ENCODE measurements at regions not wholly inside any gene's neighbourhood (a gene's known extent, or its start where the extent isn't known, plus 50 kb on each side); places are given as distances from the start of the nearest gene placed in this dataset.

DNA sequence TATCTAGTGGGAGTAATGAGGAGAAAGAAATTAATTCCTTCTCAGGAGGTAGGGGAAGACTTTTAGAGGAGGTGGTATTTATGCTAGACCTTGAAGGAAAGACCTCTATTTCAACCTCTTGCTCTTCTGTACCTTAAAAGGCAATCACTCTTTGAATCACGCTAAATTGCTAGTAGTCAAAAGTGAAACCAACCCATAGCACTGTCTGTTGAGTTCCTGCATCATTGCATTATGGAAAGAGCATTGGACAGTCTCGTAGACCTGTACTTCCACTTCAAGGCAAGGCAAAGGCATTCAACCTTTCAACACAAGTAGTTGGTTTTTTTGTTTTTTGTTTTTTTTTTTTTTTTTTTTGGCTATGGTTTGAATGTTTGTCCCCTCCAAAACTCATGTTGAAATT is 770.4 kb downstream of the ETS1 start:
- no peak overlapping the region for H3K27ac Mint-ChIP-seq (ENCODE audit: unreplicated experiment)
- no peak for DNase-seq (ENCODE audit: low spot score)
- no peaks in the 10 kb centered on the region for H3K27me3 Mint-ChIP-seq (ENCODE audit: unreplicated experiment)
- H3K36me3 Mint-ChIP-seq (ENCODE audit: low read depth, unreplicated experiment): no peaks in the 10 kb centered on the region
- no peaks in the 10 kb centered on the region for H3K9me3 Mint-ChIP-seq (ENCODE audit: unreplicated experiment)
- no peak overlapping the region for H3K4me3 Mint-ChIP-seq (ENCODE audit: unreplicated experiment)
- TF ChIP-seq, protein P1, sequence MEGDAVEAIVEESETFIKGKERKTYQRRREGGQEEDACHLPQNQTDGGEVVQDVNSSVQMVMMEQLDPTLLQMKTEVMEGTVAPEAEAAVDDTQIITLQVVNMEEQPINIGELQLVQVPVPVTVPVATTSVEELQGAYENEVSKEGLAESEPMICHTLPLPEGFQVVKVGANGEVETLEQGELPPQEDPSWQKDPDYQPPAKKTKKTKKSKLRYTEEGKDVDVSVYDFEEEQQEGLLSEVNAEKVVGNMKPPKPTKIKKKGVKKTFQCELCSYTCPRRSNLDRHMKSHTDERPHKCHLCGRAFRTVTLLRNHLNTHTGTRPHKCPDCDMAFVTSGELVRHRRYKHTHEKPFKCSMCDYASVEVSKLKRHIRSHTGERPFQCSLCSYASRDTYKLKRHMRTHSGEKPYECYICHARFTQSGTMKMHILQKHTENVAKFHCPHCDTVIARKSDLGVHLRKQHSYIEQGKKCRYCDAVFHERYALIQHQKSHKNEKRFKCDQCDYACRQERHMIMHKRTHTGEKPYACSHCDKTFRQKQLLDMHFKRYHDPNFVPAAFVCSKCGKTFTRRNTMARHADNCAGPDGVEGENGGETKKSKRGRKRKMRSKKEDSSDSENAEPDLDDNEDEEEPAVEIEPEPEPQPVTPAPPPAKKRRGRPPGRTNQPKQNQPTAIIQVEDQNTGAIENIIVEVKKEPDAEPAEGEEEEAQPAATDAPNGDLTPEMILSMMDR (IDR thresholded peaks at IDR 0.05; ENCODE audit: unreplicated experiment): no peak
- no peaks in the 10 kb centered on the region for H3K4me1 Mint-ChIP-seq (ENCODE audit: unreplicated experiment)

DNA sequence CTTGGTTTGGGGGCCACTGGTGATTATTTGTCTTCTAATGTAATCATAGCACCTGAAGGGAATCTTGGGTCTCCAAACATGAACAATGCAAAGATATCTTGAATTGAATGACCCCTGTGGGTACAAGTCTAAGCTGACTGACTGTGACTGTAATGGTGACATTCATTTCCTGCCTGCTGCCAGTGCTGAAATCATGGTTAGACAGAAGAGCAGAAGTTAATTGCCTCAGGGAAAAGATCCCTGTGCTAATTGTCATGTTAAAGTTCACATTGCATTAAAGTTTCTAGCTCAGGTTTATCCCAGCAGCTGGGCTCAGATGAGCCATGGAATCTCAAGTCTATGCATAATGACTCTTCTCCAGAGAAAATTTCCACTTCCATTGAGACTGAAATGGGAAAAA is 772.0 kb downstream of the ETS1 start:
- no peak overlapping the region for H3K27ac Mint-ChIP-seq (ENCODE audit: unreplicated experiment)
- H3K9me3 Mint-ChIP-seq (ENCODE audit: unreplicated experiment): no peaks in the 10 kb centered on the region
- TF ChIP-seq, protein P1 (IDR thresholded peaks at IDR 0.05; ENCODE audit: unreplicated experiment): no peak
- H3K36me3 Mint-ChIP-seq (ENCODE audit: low read depth, unreplicated experiment): no peaks in the 10 kb centered on the region
- H3K27me3 Mint-ChIP-seq (ENCODE audit: unreplicated experiment): no peaks in the 10 kb centered on the region
- H3K4me3 Mint-ChIP-seq (ENCODE audit: unreplicated experiment): no peak overlapping the region
- no peaks in the 10 kb centered on the region for H3K4me1 Mint-ChIP-seq (ENCODE audit: unreplicated experiment)
- no peak for DNase-seq (ENCODE audit: low spot score)

DNA sequence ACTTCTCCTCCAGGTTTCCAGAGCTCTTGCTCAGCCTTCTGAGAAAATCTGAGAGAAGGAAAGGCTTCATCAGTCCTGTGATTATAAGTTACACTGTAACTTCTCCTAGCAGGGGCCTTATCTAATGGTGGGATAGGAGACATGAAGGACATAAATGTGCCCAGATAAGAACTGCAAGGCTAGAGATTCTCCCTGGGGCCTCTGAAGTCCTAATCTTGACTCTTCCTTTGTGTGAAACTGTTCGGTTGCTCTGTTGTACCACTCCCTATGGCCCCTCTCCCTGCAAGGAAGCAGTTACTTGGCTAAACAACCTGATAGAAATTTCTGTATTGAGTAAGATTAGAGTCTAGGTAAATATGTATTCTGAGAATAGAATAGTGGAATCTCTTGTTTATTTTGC is 780.9 kb downstream of the ETS1 start:
- Mint-ChIP-seq H3K4me1 (ENCODE audit: unreplicated experiment) (peaks cover 34% of the 10 kb centered on the region), H3K9me3 (ENCODE audit: unreplicated experiment) (no peaks in the 10 kb centered on the region), H3K27me3 (ENCODE audit: unreplicated experiment) (no peaks in the 10 kb centered on the region), H3K36me3 (ENCODE audit: low read depth, unreplicated experiment) (no peaks in the 10 kb centered on the region), H3K27ac (ENCODE audit: unreplicated experiment) (no peak overlapping the region), H3K4me3 (ENCODE audit: unreplicated experiment) (no peak overlapping the region)
- TF ChIP-seq, protein P1 (IDR thresholded peaks at IDR 0.05; ENCODE audit: unreplicated experiment): no peak
- no peak for DNase-seq (ENCODE audit: low spot score)

DNA sequence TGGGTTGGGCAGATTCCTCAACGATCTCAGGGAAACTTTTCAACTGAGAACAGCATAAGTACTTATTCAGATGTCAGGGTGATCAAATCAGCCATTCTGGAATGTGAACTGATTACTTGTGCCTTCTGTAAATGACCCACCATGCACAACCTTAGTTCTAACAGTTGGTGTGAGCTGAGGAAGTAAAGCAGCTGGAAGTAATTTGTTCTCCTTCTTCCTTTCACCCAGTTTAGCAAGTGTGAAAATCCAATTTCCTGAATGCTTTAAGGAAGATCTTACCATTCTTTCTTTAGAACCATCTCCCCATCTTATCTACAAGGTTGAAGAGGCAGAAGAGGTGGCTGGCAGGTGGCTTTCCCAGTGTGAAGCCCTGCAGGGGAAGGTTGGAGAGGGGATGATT is 781.6 kb downstream of the ETS1 start:
- H3K4me3 Mint-ChIP-seq (ENCODE audit: unreplicated experiment): no peak overlapping the region
- DNase-seq (ENCODE audit: low spot score): no peak
- H3K27me3 Mint-ChIP-seq (ENCODE audit: unreplicated experiment): no peaks in the 10 kb centered on the region
- TF ChIP-seq, protein P1 (IDR thresholded peaks at IDR 0.05; ENCODE audit: unreplicated experiment): no peak
- H3K4me1 Mint-ChIP-seq (ENCODE audit: unreplicated experiment): peaks cover 34% of the 10 kb centered on the region
- no peaks in the 10 kb centered on the region for H3K36me3 Mint-ChIP-seq (ENCODE audit: low read depth, unreplicated experiment)
- H3K9me3 Mint-ChIP-seq (ENCODE audit: unreplicated experiment): no peaks in the 10 kb centered on the region
- H3K27ac Mint-ChIP-seq (ENCODE audit: unreplicated experiment): no peak overlapping the region

DNA sequence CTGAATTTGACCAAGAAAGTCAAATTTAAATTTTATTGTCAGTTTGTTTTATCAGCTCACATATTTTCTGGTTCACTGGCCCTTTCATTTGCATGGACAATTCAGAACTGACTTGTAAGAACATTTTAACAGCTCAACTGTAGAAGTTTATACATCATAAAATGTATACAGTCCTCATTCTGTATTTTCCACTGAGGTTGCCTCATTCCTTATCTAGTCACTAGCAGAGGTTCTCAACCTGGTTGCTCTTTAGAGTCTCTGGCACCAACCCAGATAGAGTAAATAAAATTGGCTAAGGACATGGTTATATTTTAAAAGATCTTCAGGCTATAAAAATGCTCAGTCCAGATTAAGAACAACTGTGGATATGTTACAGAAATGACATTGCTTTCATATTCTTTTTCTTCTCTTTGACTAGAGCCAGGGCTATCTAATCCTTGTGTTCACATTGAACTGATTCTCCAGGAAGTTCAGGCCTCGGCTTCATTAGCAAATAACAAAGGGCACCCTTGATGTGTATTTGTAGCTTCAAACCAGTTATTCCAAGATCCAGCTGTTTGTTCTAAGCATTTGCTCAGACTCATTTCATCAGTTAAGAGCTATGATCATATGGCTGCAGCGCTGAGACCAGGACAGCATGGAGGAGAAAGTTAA is 782.5 kb downstream of the ETS1 start:
- Mint-ChIP-seq H3K27me3 (ENCODE audit: unreplicated experiment) (no peaks in the 10 kb centered on the region), H3K36me3 (ENCODE audit: low read depth, unreplicated experiment) (no peaks in the 10 kb centered on the region), H3K4me1 (ENCODE audit: unreplicated experiment) (peaks cover 34% of the 10 kb centered on the region), H3K9me3 (ENCODE audit: unreplicated experiment) (no peaks in the 10 kb centered on the region), H3K27ac (ENCODE audit: unreplicated experiment) (no peak overlapping the region), H3K4me3 (ENCODE audit: unreplicated experiment) (no peak overlapping the region)
- no peak for DNase-seq (ENCODE audit: low spot score)
- TF ChIP-seq, protein P1 (IDR thresholded peaks at IDR 0.05; ENCODE audit: unreplicated experiment): no peak
